ENCODE measurements at regions not wholly inside any gene's neighbourhood (a gene's known extent, or its start where the extent isn't known, plus 50 kb on each side); places are given as distances from the start of the nearest gene placed in this dataset.

GRCh38 chr6:166725571-166725970 is 98.5 kb upstream of the RPS6KA2 start:
- no peak for DNase-seq
- H3K36me3 ChIP-seq (replicated peaks): no peaks in the 10 kb centered on the region
- H3K27ac ChIP-seq: no peak overlapping the region
- in situ Hi-C loops (cut with HindIII; ENCODE audit: low pct_ligation_motif_present, low sequenced_read_pairs): no loop called here
- H3K27me3 ChIP-seq (replicated peaks): no peaks in the 10 kb centered on the region
- no peak for TF ChIP-seq CTCF (IDR thresholded peaks at IDR 0.05; ENCODE audit: low read depth, low read length, missing control alignments)
- H3K4me3 ChIP-seq (ENCODE audit: low read depth, low read length): no peak overlapping the region

GRCh38 chr6:166724576-166724975 is 97.5 kb upstream of the RPS6KA2 start:
- in situ Hi-C loops (cut with HindIII; ENCODE audit: low pct_ligation_motif_present, low sequenced_read_pairs): no loop called here
- H3K27ac ChIP-seq: no peak overlapping the region
- no peaks in the 10 kb centered on the region for H3K36me3 ChIP-seq (replicated peaks)
- no peak for TF ChIP-seq CTCF (IDR thresholded peaks at IDR 0.05; ENCODE audit: low read depth, low read length, missing control alignments)
- H3K27me3 ChIP-seq (replicated peaks): no peaks in the 10 kb centered on the region
- H3K4me3 ChIP-seq (ENCODE audit: low read depth, low read length): no peak overlapping the region
- DNase-seq: no peak

GRCh38 chr6:166722785-166723184 is 95.7 kb upstream of the RPS6KA2 start:
- Histone ChIP-seq H3K27ac (no peak overlapping the region), H3K27me3 (replicated peaks) (no peaks in the 10 kb centered on the region), H3K36me3 (replicated peaks) (no peaks in the 10 kb centered on the region), H3K4me3 (ENCODE audit: low read depth, low read length) (no peak overlapping the region)
- DNase-seq: no peak
- TF ChIP-seq CTCF (IDR thresholded peaks at IDR 0.05; ENCODE audit: low read depth, low read length, missing control alignments): no peak
- in situ Hi-C loops (cut with HindIII; ENCODE audit: low pct_ligation_motif_present, low sequenced_read_pairs): no loop called here

- H3K36me3 ChIP-seq (replicated peaks): no peaks in the 10 kb centered on the region
- TF ChIP-seq CTCF (IDR thresholded peaks at IDR 0.05; ENCODE audit: low read depth, low read length, missing control alignments): no peak
- no peak for DNase-seq
- no peak overlapping the region for H3K4me3 ChIP-seq (ENCODE audit: low read depth, low read length)
- in situ Hi-C loops (cut with HindIII; ENCODE audit: low pct_ligation_motif_present, low sequenced_read_pairs): no loop called here
- H3K27ac ChIP-seq: no peak overlapping the region
- H3K27me3 ChIP-seq (replicated peaks): no peaks in the 10 kb centered on the region
These were observed 94.5 kb upstream of the RPS6KA2 start for GRCh38 chr6:166721576-166721975.

GRCh38 chr6:166720856-166721255 is 93.8 kb upstream of the RPS6KA2 start:
- H3K27ac ChIP-seq: no peak overlapping the region
- H3K27me3 ChIP-seq (replicated peaks): no peaks in the 10 kb centered on the region
- in situ Hi-C loops (cut with HindIII; ENCODE audit: low pct_ligation_motif_present, low sequenced_read_pairs): no loop called here
- no peak for DNase-seq
- no peak overlapping the region for H3K4me3 ChIP-seq (ENCODE audit: low read depth, low read length)
- no peak for TF ChIP-seq CTCF (IDR thresholded peaks at IDR 0.05; ENCODE audit: low read depth, low read length, missing control alignments)
- no peaks in the 10 kb centered on the region for H3K36me3 ChIP-seq (replicated peaks)

- no peaks in the 10 kb centered on the region for H3K36me3 ChIP-seq (replicated peaks)
- H3K27ac ChIP-seq: no peak overlapping the region
- in situ Hi-C loops (cut with HindIII; ENCODE audit: low pct_ligation_motif_present, low sequenced_read_pairs): no loop called here
- TF ChIP-seq CTCF (IDR thresholded peaks at IDR 0.05; ENCODE audit: low read depth, low read length, missing control alignments): no peak
- no peak overlapping the region for H3K4me3 ChIP-seq (ENCODE audit: low read depth, low read length)
- no peaks in the 10 kb centered on the region for H3K27me3 ChIP-seq (replicated peaks)
- DNase-seq: no peak
These were observed 92.0 kb upstream of the RPS6KA2 start for GRCh38 chr6:166719019-166719418.
